ENCODE measurements at regions not wholly inside any gene's neighbourhood (a gene's known extent, or its start where the extent isn't known, plus 50 kb on each side); places are given as distances from the start of the nearest gene placed in this dataset.
"Not testable (repeated sequence)": the region's sequence is repeated elsewhere in the genome, so short reads cannot be mapped to it uniquely, and the experiment has no call there.

GRCh38 chr2:87425717-87426116 lies 322.2 kb upstream of the PLGLB2 start:
- not testable (repeated sequence) for TF ChIP-seq CTCF (IDR thresholded peaks at IDR 0.05); POLR2A (IDR thresholded peaks at IDR 0.05); POLR2AphosphoS5 (IDR thresholded peaks at IDR 0.05; ENCODE audit: insufficient read depth in 1 of 2, low read depth in 1 of 2)
